ENCODE measurements at regions not wholly inside any gene's neighbourhood (a gene's known extent, or its start where the extent isn't known, plus 50 kb on each side); places are given as distances from the start of the nearest gene placed in this dataset.

- no peak for DNase-seq
- no peaks in the 10 kb centered on the region for H3K4me1 Mint-ChIP-seq
- H3K27me3 Mint-ChIP-seq, result peaks cover 27% of the 10 kb centered on the region
- H3K36me3 Mint-ChIP-seq (ENCODE audit: low read depth), result no peaks in the 10 kb centered on the region
- intact Hi-C loops (cut with micrococcal nuclease), result no loop called here
- no peak overlapping the region for H3K27ac Mint-ChIP-seq
- no peak overlapping the region for H3K4me3 Mint-ChIP-seq
- H3K9me3 Mint-ChIP-seq, result peaks cover 10% of the 10 kb centered on the region
Measured at GRCh38 chr6:129967427-129967826, 51.0 kb upstream of the L3MBTL3 start.

- no peak for DNase-seq
- Mint-ChIP-seq H3K4me1 (no peaks in the 10 kb centered on the region), H3K4me3 (no peak overlapping the region), H3K27ac (no peak overlapping the region), H3K36me3 (ENCODE audit: low read depth) (no peaks in the 10 kb centered on the region), H3K9me3 (peaks cover 9% of the 10 kb centered on the region), H3K27me3 (peaks cover 26% of the 10 kb centered on the region)
- intact Hi-C loops (cut with micrococcal nuclease), result no loop called here
Measured at GRCh38 chr6:129966125-129966524, 52.3 kb upstream of the L3MBTL3 start.

GRCh38 chr6:129965096-129965495, 53.3 kb upstream of the L3MBTL3 start:
- no peak overlapping the region for H3K27ac Mint-ChIP-seq
- DNase-seq, result no peak
- no peaks in the 10 kb centered on the region for H3K4me1 Mint-ChIP-seq
- H3K4me3 Mint-ChIP-seq, result no peak overlapping the region
- no peaks in the 10 kb centered on the region for H3K36me3 Mint-ChIP-seq (ENCODE audit: low read depth)
- H3K27me3 Mint-ChIP-seq, result peaks cover 18% of the 10 kb centered on the region
- peaks cover 6% of the 10 kb centered on the region for H3K9me3 Mint-ChIP-seq
- intact Hi-C loops (cut with micrococcal nuclease), result no loop called here

- Mint-ChIP-seq H3K36me3 (ENCODE audit: low read depth) (no peaks in the 10 kb centered on the region), H3K4me3 (no peak overlapping the region), H3K9me3 (no peaks in the 10 kb centered on the region), H3K27me3 (peaks cover 6% of the 10 kb centered on the region), H3K27ac (no peak overlapping the region), H3K4me1 (no peaks in the 10 kb centered on the region)
- no peak for DNase-seq
- intact Hi-C loops (cut with micrococcal nuclease), result no loop called here
Measured at GRCh38 chr6:129959358-129959930, 58.9 kb upstream of the L3MBTL3 start.

GRCh38 chr6:129957941-129958898, 60.2 kb upstream of the L3MBTL3 start:
- peaks cover 3% of the 10 kb centered on the region for H3K27me3 Mint-ChIP-seq
- H3K4me3 Mint-ChIP-seq, result no peak overlapping the region
- no peak for DNase-seq
- H3K4me1 Mint-ChIP-seq, result no peaks in the 10 kb centered on the region
- no peaks in the 10 kb centered on the region for H3K9me3 Mint-ChIP-seq
- no peak overlapping the region for H3K27ac Mint-ChIP-seq
- intact Hi-C loops (cut with micrococcal nuclease), result no loop called here
- H3K36me3 Mint-ChIP-seq (ENCODE audit: low read depth), result no peaks in the 10 kb centered on the region

GRCh38 chr6:129955584-129955983, 62.8 kb upstream of the L3MBTL3 start:
- intact Hi-C loops (cut with micrococcal nuclease), result no loop called here
- Mint-ChIP-seq H3K4me3 (no peak overlapping the region), H3K27ac (no peak overlapping the region), H3K9me3 (no peaks in the 10 kb centered on the region), H3K36me3 (ENCODE audit: low read depth) (no peaks in the 10 kb centered on the region), H3K4me1 (no peaks in the 10 kb centered on the region), H3K27me3 (peaks cover 6% of the 10 kb centered on the region)
- DNase-seq, result no peak

GRCh38 chr6:129954749-129955431, 63.5 kb upstream of the L3MBTL3 start:
- no peak overlapping the region for H3K27ac Mint-ChIP-seq
- intact Hi-C loops (cut with micrococcal nuclease), result no loop called here
- no peaks in the 10 kb centered on the region for H3K9me3 Mint-ChIP-seq

GRCh38 chr6:129947797-129948196, 70.6 kb upstream of the L3MBTL3 start:
- intact Hi-C loops (cut with micrococcal nuclease), result no loop called here
- Mint-ChIP-seq H3K27ac (no peak overlapping the region), H3K4me1 (peaks cover 2% of the 10 kb centered on the region), H3K27me3 (peaks cover 23% of the 10 kb centered on the region), H3K4me3 (no peak overlapping the region), H3K36me3 (ENCODE audit: low read depth) (no peaks in the 10 kb centered on the region), H3K9me3 (no peaks in the 10 kb centered on the region)
- DNase-seq, result no peak

More at GRCh38 chr6:129954749-129955431, 63.5 kb upstream of the L3MBTL3 start:
- Mint-ChIP-seq H3K4me1 (no peaks in the 10 kb centered on the region), H3K27me3 (peaks cover 6% of the 10 kb centered on the region), H3K36me3 (ENCODE audit: low read depth) (no peaks in the 10 kb centered on the region), H3K4me3 (no peak overlapping the region)
- no peak for DNase-seq

GRCh38 chr6:129946439-129947140, 71.8 kb upstream of the L3MBTL3 start:
- no peak for DNase-seq
- intact Hi-C loops (cut with micrococcal nuclease), result no loop called here
- peaks cover 21% of the 10 kb centered on the region for H3K27me3 Mint-ChIP-seq
- H3K27ac Mint-ChIP-seq, result no peak overlapping the region
- H3K9me3 Mint-ChIP-seq, result no peaks in the 10 kb centered on the region
- H3K4me1 Mint-ChIP-seq, result peaks cover 2% of the 10 kb centered on the region
- H3K36me3 Mint-ChIP-seq (ENCODE audit: low read depth), result no peaks in the 10 kb centered on the region
- H3K4me3 Mint-ChIP-seq, result no peak overlapping the region

GRCh38 chr6:129943637-129944271, 74.6 kb upstream of the L3MBTL3 start:
- no peak overlapping the region for H3K4me3 Mint-ChIP-seq
- DNase-seq, result no peak
- H3K27ac Mint-ChIP-seq, result no peak overlapping the region
- H3K27me3 Mint-ChIP-seq, result peaks cover 36% of the 10 kb centered on the region
- H3K4me1 Mint-ChIP-seq, result peaks cover 2% of the 10 kb centered on the region
- H3K9me3 Mint-ChIP-seq, result no peaks in the 10 kb centered on the region
- no peaks in the 10 kb centered on the region for H3K36me3 Mint-ChIP-seq (ENCODE audit: low read depth)
- intact Hi-C loops (cut with micrococcal nuclease), result no loop called here

- Mint-ChIP-seq H3K4me1 (no peaks in the 10 kb centered on the region), H3K27ac (no peak overlapping the region), H3K36me3 (ENCODE audit: low read depth) (no peaks in the 10 kb centered on the region), H3K9me3 (no peaks in the 10 kb centered on the region), H3K4me3 (no peak overlapping the region), H3K27me3 (peaks cover 34% of the 10 kb centered on the region)
- DNase-seq, result peak; percentile 50
- intact Hi-C loops (cut with micrococcal nuclease), result no loop called here
Measured at GRCh38 chr6:129940454-129941195, 77.8 kb upstream of the L3MBTL3 start.

- DNase-seq, result no peak
- Mint-ChIP-seq H3K4me3 (no peak overlapping the region), H3K27ac (no peak overlapping the region), H3K4me1 (no peaks in the 10 kb centered on the region), H3K9me3 (no peaks in the 10 kb centered on the region), H3K36me3 (ENCODE audit: low read depth) (no peaks in the 10 kb centered on the region), H3K27me3 (peaks cover 34% of the 10 kb centered on the region)
- intact Hi-C loops (cut with micrococcal nuclease), result loop anchor here (5.0 to 10.0 kb wide), 3 partner anchors 46 to 906 kb away; no protein-coding TSS in a partner anchor
Measured at GRCh38 chr6:129938249-129939020, 77.3 kb upstream of the TMEM244 start.
